GM19397 (cell line): ENCODE measurements at regions not wholly inside any gene's neighbourhood (a gene's known extent, or its start where the extent isn't known, plus 50 kb on each side); places are given as distances from the start of the nearest gene placed in this dataset.
"Not testable (repeated sequence)": the region's sequence is repeated elsewhere in the genome, so short reads cannot be mapped to it uniquely, and the experiment has no call there.

Source experiments
- ATAC-seq: cut with Tn5 transposase; IDR thresholded peaks from one replicate; pipeline ENCODE4 v1.9.1; 2021; ENCODE audit warnings: mild to moderate bottlenecking, moderate library complexity; ENCODE audit not compliant: unreplicated experiment

DNA sequence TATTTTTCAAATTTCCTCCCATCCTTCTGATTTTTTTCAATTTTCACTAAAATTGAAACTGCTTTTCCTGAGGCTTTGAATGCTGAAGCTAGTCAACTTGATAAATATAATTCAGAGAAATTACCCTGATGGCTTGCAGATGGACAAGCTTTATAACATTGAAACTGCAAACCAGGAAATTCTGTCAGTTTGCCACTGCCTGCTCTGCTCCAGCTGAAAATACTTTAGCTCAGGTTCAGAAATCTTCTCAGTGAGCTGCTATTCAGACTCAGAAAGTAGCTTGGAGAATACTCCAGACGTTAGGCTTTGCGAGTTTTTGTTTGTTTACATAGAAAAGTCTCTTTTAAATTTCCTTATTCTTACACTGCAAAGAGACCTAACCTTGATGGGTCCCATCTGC is 1574.7 kb downstream of the STIM2 start:
- ATAC-seq = no peak

DNA sequence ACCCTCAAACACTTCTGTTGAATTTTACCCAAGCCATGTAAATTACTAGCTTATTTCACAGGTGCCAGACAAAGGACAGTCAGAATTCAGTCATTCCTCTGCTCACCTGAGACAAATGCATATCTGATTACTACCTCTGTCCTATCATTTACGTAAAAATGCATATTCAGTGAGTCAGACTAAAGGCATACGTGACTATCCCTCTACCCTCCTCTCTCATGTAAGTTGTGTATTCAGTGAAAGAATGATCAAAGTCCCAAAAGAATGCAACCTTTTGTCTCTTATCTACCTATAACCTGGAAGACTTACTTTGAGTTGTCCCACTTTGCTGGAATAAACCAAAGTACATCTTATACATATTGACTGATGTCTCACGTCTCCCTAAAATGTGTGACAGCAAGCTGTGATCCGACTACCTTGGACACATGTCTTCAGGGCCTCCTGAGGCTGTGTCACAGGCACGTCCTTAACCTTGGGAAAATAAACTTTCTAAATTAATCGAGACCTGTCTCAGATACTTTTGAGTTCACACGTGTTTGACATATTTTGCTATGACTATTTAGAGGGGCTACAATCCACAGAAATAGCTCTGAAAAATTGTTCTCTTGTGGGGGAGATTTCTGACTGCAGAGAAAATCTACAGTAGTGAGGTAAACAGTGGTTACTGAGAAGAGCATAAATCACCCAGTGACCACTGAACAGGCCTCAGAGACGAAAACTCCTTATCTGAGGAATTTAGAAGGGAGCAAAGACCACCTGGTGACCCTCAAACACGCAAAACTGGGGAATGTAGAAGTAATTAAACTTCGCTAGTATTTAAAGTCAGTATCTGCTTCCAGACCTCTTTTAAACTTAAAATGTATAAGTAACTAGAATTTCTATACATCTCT is 1575.8 kb downstream of the STIM2 start:
- ATAC-seq = no peak

DNA sequence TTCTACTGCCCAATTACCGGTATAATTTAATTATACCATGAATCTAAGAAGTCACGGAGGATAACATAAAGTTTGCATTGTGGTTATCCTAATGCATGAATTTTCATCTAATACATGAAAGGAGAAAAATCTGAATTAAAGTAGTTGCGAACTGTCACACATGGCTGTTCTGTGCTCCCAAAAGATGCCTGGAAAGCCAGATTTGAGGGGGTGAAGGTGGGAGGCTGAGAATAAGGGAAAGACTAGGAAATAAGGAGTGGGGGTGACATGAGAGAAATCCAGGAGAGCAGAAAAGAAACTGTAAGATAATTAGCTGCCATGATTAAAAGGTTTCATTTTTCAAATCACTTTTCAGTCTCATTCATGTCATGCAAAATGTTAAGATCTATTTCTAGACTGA is 1582.7 kb downstream of the STIM2 start:
- ATAC-seq = no peak

DNA sequence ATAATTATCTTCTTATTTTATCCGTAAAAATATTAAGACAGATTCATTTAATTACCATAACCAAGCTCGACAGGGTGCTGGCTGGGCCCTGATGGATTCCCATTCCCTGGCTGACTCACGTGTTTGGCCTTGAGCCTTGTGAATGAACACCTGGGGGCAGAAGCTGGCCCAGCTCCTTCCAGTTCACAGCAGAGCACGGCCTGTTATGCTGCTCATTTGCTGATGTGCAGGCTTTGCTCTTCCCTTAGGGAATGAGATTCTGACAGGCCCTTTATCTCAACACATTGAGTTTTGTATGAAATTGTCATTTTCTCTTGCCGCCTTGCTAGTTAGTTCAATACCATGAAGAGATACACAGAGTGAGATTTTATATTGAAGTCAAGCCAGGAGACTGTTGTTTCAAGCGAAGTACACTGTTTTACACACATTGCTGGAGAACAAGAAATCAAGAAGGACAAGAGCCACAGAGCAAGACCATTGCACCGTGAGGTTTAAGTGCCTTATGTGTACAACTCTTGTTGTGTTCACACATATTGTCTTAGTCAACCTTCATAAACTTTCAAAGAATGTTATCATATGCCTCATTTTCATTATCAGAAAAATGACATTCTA is 1583.3 kb downstream of the STIM2 start:
- no peak for ATAC-seq

DNA sequence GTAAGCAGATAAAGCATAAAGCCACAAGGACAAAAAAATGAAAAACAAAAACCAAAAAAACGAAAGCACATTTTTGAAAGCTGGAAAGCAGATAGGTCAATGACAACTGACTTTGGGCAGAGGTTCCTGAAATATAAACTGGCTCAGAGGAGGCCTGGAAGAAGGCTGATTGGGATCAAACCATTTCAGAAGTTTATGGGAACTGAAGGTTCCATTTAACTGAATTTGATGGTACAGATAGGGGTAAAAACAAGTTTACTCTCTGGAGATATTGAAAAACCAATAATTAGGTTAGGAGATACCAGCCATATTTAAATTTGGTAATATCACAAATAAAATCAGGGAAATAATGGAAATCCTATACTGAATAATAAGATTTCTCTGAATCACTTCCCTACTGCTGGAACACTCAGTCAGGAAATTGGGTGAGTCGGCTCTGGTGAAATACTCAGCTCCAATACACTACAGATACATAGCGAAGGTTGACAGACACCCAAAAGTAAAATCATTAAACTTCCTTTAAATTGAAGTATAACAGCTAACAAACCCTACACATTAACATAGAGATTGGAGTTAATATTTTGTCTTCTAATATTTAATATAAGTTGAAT is 1584.3 kb downstream of the STIM2 start:
- no peak for ATAC-seq

DNA sequence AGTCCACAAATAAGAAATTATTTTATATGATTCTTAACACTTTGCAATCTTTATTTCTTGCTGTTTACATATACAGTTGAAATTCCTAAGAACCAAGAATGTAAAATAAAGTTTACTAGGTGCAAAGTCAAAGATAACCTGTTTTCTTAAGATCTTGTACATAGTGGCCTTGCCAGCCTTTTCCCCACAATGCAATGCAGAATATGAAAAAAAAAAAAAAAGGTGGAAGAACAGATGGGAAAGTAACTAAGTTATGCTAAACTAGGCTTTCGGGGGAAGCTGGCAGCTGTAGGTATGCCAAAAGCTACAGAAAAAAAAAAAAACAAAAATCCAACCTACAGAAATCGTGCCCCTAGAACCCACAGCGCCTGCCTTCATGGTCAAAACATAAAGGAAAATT is 1588.4 kb downstream of the STIM2 start:
- ATAC-seq = no peak

DNA sequence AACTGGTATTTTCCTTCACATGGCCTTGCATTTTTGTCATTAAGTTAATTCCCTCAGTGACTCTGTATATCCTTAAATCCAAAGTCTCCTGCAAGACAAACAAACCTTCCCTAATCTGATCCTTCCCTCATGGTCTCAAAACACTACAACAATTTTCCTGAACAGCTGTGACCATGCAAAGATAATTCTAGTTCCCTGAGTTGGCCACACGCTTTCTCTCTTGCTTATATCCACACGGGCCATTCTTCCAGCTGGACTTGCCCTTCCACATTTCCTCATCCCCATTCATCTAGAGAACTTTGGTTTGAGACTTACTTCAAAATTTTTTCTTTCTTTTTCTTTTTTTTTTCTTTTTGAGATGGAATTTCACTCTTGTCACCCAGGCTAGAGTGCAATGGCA is 1590.7 kb downstream of the STIM2 start:
- ATAC-seq = no peak

DNA sequence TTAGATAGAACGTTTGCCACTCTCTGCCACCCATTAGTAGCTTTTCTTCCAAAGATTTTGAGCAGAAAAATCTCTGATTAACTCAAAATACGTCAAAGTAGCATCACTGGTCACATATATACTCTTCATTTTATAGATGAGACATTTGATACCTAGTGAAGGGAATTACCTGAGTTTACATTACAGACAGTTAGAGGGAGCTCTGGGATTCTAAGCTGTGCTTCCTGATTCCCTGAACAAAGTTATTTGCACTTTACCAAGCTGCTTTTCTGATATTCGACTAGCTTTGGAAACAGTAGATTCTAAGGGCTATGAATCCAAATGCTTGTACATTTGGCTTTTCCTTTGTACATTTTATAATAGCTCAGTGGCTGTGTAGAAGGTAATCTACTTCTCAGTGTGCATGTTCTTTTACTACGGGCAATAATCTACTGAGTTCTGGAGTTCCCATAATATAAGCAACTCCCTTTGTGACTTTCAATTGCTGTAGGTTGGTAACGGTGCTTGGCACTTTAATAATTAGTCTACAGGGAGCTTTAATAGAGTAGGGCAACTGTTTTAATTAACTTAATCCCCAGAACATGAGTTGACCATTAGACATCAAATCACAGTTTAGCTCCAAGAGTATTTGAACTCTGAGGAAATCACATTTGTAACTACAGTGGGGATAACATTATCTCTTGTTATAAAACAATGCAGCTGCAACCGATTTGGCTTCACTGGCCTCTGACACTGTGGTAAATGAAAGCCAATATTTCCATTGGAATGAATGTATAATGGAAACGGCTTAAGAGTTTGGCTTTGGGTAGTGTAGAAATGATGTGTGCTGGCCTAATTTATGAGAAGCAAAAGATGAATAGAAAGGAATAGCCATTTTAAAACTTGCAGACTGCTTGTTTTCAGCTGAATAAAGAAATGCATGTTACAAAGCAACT is 1602.4 kb downstream of the STIM2 start:
- no peak for ATAC-seq

DNA sequence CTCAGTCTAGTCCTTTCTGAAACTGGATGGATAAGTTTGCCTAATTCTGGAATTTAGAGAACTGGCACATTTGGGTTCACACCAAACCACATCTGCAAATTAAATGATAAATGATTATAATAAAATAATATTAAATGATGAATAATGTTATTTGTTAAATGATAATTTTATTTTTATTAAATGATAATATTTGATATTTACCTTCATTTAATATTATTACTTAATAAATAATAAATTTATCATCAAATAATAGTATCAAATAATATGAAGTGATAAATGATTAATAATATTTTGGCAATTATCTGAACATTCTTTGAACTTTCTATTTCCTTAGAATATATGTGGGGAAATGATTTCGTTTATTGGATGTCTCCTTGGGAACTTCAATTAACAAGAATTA is 1604.2 kb downstream of the STIM2 start:
- no peak for ATAC-seq

DNA sequence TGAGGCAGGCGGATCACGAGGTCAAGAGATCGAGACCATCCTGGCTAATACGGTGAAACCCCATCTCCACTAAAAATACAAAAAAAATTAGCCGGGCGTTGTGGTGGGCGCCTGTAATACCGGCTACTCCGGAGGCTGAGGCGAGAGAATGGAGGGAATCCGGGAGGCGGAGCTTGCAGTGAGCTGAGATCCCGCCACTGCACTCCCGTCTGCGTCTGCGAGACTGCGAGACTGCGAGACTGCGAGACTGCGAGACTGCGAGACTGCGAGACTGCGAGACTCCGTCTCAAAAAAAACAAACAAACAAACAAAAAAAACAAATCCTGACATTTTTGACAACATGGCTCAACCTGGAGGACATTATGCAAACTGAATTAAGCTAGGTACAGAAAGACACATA is 1606.2 kb downstream of the STIM2 start:
- not testable (repeated sequence) for ATAC-seq

DNA sequence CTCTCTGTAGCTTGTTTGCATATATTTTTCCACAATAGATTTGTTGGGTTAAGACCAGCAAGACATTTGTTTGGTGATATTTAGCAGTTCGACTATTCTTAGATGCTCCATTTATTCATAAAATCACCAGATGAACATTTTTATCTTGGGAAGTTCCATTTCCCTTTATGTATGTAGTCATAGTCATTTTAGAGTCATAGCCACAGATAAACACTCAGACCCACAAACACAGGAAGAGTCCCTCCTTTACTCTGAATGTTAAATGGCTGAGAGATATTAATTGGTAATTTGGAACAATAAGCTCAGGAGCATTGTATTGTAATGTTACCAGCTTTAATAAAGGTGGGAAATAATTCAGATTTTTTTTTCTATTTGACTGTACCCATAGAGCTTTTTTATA is 1608.7 kb downstream of the STIM2 start:
- ATAC-seq = no peak

DNA sequence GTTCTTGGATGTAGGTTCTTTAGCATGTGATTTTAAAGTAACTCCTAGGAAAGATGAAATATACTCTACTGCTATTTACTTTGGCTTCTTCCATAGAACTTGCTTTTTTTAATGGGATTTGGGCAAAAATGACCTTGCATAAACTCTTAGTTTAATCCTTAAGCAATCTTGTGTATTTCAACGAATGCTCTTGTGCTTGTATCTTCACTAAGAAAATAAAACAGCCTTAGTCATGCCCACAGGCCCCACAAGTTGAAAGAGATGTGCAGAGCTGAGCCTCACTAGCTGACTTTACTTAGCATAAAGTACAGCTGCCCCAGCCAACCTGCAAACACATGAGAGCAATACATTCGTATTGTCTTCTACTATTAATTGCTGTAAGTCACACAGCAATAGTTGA is 1609.2 kb downstream of the STIM2 start:
- ATAC-seq = no peak

DNA sequence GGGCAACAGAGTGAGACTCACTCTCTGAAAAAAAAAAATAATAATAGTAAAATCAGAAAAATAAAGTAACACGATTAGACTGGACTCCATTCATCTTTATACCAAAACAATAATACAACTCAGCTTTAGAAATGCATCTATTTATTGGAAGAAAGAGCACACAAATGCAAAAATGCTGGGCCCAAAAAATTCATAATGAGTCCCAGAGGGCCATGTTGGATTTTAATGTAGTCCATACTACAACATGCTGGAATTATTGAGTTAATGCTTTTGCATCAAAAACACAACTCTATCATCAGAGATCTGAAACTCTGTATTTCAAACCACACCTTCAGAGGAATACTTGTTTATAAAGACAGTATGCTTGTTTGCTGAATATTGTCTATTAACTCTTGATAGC is 1614.7 kb downstream of the STIM2 start:
- no peak for ATAC-seq

DNA sequence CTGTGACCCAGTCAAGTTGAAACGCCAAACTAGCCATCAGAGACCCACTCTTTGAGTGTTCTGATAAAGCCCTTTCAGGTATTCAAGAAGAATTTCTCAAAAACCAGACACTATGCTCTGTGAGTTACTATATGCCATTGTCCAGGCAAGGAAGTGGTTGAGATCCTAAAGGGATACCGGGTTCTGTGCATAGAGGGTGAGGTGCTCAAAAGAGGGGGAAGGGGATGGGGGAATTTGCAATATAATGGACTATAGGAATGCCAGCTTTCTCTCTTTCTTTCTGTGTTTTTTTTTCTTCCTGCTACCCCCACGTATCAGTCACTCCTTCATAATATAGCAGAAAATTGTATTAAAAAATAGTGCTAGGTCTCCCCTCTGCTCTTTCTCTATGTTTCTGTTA is 1619.0 kb downstream of the STIM2 start:
- ATAC-seq = no peak

DNA sequence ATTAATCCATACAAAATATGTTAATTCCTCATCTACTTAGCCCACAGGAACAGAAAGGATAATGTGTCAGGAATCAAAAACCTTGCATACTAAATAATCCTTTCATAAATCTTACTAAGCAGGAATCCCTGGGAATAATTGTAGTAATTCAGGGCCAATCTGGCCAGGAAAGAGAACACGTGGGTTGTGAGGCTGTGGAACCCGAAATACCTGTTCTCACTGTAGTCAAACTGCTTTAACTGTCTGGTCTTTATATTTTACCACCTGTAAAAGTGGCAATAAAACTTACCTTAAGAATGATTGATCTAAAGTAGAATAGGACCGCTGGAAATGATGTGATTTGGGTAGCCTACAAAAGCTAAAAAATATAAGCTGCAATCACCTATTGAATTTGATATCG is 1620.9 kb downstream of the STIM2 start:
- ATAC-seq = no peak

DNA sequence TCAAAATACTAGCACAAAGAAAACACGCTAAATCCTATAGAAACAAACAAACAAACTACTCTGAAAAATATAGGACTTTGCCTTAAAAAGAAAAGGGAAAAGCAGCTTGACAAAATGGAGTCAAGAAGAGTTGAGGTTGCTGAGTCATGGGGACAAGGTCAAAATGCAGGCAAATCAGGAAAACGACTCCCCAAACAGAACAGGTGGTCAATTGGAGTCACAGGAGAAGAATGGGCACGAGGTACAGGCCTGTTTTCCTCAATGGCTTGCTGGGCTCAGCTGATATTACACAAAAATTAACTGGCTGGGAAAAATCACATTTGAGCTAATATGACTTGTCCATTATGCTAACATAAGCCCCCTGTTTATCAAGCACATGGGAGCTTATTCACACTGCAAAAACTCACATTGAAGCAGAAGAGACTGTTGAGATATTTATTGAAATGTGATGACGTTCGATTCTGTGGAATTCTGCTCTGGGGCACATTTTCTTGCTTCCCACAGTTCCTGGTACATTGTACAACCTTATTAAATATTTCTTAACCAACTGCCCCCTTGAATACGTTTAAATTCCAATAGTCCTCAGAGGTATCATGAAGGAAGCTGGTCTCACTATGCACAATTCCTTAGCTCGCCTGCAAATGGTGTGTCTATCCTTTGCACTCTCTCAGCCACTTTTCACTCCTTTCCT is 1622.1 kb downstream of the STIM2 start:
- no peak for ATAC-seq

DNA sequence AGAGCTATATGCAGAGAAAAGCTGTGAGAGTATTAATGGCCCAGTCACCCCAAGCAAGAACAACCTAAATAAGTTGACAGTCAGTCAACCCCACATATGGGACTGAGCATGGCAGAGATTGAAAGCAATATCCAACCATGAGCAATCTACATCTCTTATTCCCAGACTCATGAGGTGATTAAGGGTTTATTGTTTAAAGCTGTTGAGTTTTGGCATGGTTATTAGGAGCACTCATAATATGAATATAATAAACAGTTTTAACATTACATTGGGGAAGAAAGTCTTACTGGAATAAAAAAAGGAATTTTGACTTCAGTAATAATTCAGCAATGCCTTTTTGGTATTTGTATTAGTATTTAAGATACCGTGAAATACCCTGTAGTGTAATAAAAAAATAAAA is 1627.4 kb downstream of the STIM2 start:
- ATAC-seq = no peak

DNA sequence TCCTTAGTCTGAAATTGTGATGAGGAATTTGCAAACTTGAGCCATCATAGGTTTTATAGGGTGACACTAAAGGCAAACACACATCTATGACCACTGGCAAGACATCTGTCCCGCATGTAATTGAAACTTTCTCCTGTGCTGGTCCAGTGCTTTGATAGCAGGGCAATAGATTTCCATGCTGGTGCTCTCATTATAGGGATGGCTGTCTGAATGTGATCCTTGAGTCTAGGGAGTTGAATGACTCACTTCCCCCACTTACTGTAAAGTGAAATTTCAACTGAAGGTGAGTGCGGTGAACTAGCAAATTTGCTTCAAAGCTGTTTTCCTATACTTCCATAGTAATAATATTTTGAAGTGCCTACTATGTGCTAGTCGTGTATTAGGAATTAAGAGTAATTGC is 1630.0 kb downstream of the STIM2 start:
- ATAC-seq = no peak

DNA sequence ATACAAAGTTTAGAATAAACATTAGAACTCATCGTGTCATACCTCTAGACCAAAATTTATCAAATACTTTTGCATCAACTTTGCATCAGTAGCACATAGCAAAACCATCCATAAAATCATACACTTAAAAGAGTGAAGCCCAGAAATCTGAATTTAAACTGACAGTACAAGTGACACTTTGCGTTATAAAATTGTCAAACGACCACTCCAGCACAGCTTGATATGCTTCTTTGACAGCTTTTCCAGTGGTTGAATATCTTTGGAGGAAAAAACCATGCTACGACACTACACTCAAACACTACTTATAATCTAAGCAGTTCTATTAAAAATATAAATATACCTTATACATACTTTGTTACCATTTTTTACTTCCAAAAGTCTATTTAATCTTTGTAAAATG is 1644.4 kb downstream of the STIM2 start:
- ATAC-seq = no peak

DNA sequence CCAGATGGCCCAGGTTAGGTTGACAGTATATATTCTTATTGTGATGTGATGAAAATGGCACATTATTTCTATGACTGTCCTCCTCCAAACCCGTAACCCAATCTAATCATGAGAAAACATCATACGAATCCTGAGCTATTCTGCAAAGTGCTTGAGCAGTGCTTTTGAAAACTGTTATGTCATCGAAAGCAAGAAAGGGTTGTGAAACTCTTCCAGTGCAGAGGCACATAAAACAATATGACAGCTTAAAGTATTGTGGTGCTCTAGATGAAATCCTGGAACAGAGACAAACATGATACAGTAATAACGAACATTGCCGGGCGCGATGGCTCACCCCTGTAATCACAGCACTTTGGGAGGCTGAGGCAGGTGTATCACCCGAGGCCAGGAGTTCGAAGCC is 1648.0 kb downstream of the STIM2 start:
- no peak for ATAC-seq

DNA sequence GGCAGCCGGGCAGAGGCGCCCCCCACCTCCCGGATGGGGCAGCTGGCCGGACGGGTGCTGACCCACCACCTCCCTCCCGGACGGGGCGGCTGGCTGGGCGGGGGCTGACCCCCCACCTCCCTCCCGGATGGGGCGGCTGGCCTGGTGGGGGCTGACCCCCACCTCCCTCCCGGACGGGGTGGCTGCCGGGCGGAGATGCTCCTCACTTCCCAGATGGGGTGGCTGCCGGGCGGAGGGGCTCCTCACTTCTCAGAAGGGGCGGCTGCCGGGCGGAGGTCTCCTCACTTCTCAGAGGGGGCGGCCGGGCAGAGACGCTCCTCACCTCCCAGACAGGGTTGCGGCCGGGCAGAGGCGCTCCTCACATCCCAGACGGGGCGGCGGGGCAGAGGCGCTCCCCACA is 1654.1 kb downstream of the STIM2 start:
- not testable (repeated sequence) for ATAC-seq
